DND-41 (cell line): ENCODE measurements at regions not wholly inside any gene's neighbourhood (a gene's known extent, or its start where the extent isn't known, plus 50 kb on each side); places are given as distances from the start of the nearest gene placed in this dataset.
A peak's percentile ranks its signal among the peaks of the same experiment; 100 is the strongest.

Source experiments
- ATAC-seq: fragments of 200-7000 bp; cut with Tn5 transposase; 3 replicates; pipeline ENCODE4 v1.9.1; 2021; ENCODE audit warnings: low read depth; ENCODE audit not compliant: insufficient read depth
- DNase-seq: peaks from one replicate; pipeline ENCODE4 v3.0.0-alpha.2; 2020
- H2AFZ ChIP-seq: 2 replicates; pipeline ENCODE4 v1.6.0; 2012; ENCODE audit warnings: low read depth, low read length
- H3K27ac ChIP-seq: 2 replicates; pipeline ENCODE4 v1.5.1; 2012; ENCODE audit warnings: low read length, inconsistent platforms
- H3K27me3 ChIP-seq: fragments of 200-600 bp; sonication (generic); 2 replicates; pipeline ENCODE4 v1.6.0; 2012; ENCODE audit warnings: low read length, mild to moderate bottlenecking, inconsistent platforms; ENCODE audit not compliant: insufficient read depth, poor library complexity
- H3K36me3 ChIP-seq: 2 replicates; pipeline ENCODE4 v1.5.1; 2012; ENCODE audit warnings: low read length, inconsistent platforms; ENCODE audit not compliant: insufficient read depth
- H3K4me1 ChIP-seq: 2 replicates; pipeline ENCODE4 v1.5.1; 2012; ENCODE audit warnings: mild to moderate bottlenecking, low read length; ENCODE audit not compliant: insufficient read depth
- H3K4me2 ChIP-seq: 2 replicates; pipeline ENCODE4 v1.6.0; 2012; ENCODE audit warnings: mild to moderate bottlenecking, moderate library complexity, low read length, inconsistent platforms; ENCODE audit not compliant: insufficient read depth
- H3K4me3 ChIP-seq, 2 experiments: fragments of 200-600 bp in 1 of 2; shearing (Covaris generic) in 1 of 2; 2 replicates each; pipeline ENCODE4 v1.5.1; 2012 to 2016; ENCODE audit warnings: inconsistent platforms in 2 of 2, low read length in 2 of 2, mild to moderate bottlenecking in 2 of 2, low read depth in 1 of 2, moderate library complexity in 1 of 2
- H3K79me2 ChIP-seq: 2 replicates; pipeline ENCODE4 v1.6.0; 2012; ENCODE audit warnings: low read length, inconsistent platforms; ENCODE audit not compliant: insufficient read depth
- H3K9ac ChIP-seq: 2 replicates; pipeline ENCODE4 v1.6.0; 2012; ENCODE audit warnings: low read depth, mild to moderate bottlenecking, inconsistent platforms, low read length, moderate library complexity
- H3K9me3 ChIP-seq: 2 replicates; pipeline ENCODE4 v1.5.1; 2012; ENCODE audit warnings: low read length, moderate library complexity, mild to moderate bottlenecking, inconsistent platforms; ENCODE audit not compliant: insufficient read depth, severe bottlenecking
- H4K20me1 ChIP-seq: 2 replicates; pipeline ENCODE4 v1.6.0; 2012; ENCODE audit warnings: low read length; ENCODE audit not compliant: insufficient read depth
- EZH2 ChIP-seq: IDR thresholded peaks from 3 replicates; pipeline ENCODE4 v1.6.1; 2012; ENCODE audit warnings: borderline replicate concordance, low read depth, mild to moderate bottlenecking, moderate library complexity, low read length, inconsistent platforms; ENCODE audit not compliant: severe bottlenecking
- TF ChIP-seq, protein P1 (sequence below): IDR thresholded peaks from 2 replicates; pipeline ENCODE4 v1.5.1; 2012; ENCODE audit warnings: borderline replicate concordance, low read length, moderate library complexity, mild to moderate bottlenecking; ENCODE audit not compliant: poor library complexity, severe bottlenecking; ENCODE audit errors: extremely low read depth

DNA sequence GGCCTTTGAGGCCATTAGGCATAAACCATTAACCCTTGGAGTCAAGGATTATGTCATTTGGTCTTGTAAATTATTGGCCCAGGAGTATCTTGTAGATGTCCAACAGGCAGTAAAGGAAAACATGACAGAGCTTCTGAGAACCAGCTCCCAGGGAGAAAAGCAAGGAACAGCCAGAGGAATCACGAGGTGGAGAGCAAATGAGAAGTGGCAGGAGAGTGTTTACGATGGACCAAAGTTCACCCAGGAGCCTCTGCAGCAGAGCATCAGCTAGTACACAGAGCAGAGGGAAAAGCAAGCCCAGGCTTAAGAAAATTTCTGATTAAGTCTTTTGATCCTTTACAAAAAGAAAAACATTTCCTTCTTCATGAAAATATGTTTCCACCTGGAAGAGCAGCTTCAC lies 206.2 kb downstream of the NDUFS4 start:
- Histone ChIP-seq H3K4me3 (no peak overlapping the region), H3K4me1 (no peaks in the 10 kb centered on the region), H4K20me1 (no peaks in the 10 kb centered on the region), H3K9me3 (no peaks in the 10 kb centered on the region), H3K36me3 (no peaks in the 10 kb centered on the region), H3K27ac (no peak overlapping the region), H3K9ac (no peak overlapping the region), H3K4me2 (no peak overlapping the region), H3K27me3 (no peaks in the 10 kb centered on the region), H2AFZ (no peak overlapping the region), H3K79me2 (no peaks in the 10 kb centered on the region)
- no peak for ATAC-seq
- DNase-seq, result no peak
- no peak for TF ChIP-seq EZH2
- TF ChIP-seq, protein P1, sequence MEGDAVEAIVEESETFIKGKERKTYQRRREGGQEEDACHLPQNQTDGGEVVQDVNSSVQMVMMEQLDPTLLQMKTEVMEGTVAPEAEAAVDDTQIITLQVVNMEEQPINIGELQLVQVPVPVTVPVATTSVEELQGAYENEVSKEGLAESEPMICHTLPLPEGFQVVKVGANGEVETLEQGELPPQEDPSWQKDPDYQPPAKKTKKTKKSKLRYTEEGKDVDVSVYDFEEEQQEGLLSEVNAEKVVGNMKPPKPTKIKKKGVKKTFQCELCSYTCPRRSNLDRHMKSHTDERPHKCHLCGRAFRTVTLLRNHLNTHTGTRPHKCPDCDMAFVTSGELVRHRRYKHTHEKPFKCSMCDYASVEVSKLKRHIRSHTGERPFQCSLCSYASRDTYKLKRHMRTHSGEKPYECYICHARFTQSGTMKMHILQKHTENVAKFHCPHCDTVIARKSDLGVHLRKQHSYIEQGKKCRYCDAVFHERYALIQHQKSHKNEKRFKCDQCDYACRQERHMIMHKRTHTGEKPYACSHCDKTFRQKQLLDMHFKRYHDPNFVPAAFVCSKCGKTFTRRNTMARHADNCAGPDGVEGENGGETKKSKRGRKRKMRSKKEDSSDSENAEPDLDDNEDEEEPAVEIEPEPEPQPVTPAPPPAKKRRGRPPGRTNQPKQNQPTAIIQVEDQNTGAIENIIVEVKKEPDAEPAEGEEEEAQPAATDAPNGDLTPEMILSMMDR, result no peak

DNA sequence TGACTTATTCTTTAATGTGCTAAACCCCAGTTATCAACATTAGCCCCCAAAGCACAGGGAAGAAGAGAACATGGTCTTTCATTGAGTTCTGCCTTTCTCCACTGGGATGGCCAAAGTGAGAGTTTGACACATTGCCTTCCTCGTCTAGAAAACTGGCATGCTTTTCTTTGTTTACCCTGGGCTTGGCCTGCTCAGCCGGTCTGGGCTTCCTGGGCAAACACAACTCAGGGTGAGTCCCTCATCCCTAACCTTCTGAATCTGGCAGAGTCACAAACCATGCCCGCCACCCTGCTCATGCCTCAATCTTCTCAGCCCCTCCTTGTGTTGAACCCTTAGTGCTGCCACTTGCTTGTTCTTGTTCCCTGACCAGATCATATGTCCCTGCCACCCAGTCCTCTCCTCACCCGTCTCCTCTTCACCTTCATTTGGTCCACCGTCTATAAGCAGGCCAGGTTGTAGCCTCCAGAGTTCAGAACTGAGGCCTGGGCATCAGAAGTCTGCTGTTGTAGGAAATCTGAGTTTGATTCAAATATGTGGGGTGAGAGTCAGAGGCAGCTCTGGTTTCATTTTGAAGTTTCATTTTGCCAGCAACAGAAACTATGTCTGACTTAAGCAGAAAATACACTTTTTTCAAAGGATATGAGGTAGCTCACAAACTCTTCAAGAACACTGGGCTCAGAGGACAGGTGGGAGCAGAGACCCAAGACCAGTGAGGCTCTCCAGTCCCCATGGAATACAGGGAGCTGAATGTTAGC lies 217.6 kb downstream of the NDUFS4 start:
- DNase-seq (no peak), ATAC-seq (no peak)
- no peaks in the 10 kb centered on the region for H3K79me2 ChIP-seq
- H3K27me3 ChIP-seq, result no peaks in the 10 kb centered on the region
- no peak overlapping the region for H3K4me3 ChIP-seq
- H3K36me3 ChIP-seq, result no peaks in the 10 kb centered on the region
- no peaks in the 10 kb centered on the region for H4K20me1 ChIP-seq
- no peak overlapping the region for H3K9ac ChIP-seq
- H3K9me3 ChIP-seq, result no peaks in the 10 kb centered on the region
- no peak overlapping the region for H3K4me2 ChIP-seq
- H3K27ac ChIP-seq, result no peak overlapping the region
- H3K4me1 ChIP-seq, result no peaks in the 10 kb centered on the region
- no peak overlapping the region for H2AFZ ChIP-seq
- no peak for TF ChIP-seq EZH2
- TF ChIP-seq, protein P1, result no peak

DNA sequence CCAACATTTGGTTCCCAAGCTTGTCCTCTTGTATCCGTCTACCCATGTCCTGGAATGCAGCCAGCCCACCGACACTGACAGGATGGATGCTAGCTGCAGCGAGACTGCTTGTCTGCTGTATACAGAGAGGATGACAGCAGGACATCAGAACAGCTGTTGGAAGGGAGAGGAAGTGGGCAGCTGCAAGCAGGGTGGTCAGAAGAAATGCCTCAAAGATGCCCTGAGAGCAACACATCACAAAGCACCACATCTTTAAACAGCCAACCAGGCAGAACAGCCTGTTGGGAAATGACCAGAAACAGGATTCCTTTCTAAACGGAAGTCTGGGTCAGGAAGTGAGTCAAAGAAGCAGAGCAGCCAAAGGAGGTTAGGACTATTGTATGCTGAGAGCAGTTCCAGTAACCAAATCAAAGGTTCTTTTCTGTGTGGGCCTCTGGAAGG lies 219.1 kb downstream of the NDUFS4 start:
- no peaks in the 10 kb centered on the region for H3K79me2 ChIP-seq
- DNase-seq (peak; percentile 5), ATAC-seq (peak; percentile 39; the same call in 2 of the 3 replicates)
- H3K4me2 ChIP-seq, result no peak overlapping the region
- H3K4me1 ChIP-seq, result no peaks in the 10 kb centered on the region
- H3K36me3 ChIP-seq, result no peaks in the 10 kb centered on the region
- H3K27me3 ChIP-seq, result no peaks in the 10 kb centered on the region
- no peak overlapping the region for H3K4me3 ChIP-seq
- H3K27ac ChIP-seq, result no peak overlapping the region
- no peaks in the 10 kb centered on the region for H4K20me1 ChIP-seq
- no peaks in the 10 kb centered on the region for H3K9me3 ChIP-seq
- no peak for TF ChIP-seq EZH2
- TF ChIP-seq, protein P1, result no peak
- peak overlapping the region; percentile 1; the same call in 1 of the 2 replicates for H2AFZ ChIP-seq
- H3K9ac ChIP-seq, result no peak overlapping the region
